Kidney (tissue), 13 donors: ENCODE measurements at regions not wholly inside any gene's neighbourhood (a gene's known extent, or its start where the extent isn't known, plus 50 kb on each side); places are given as distances from the start of the nearest gene placed in this dataset.

Experiments
- DNase-seq, 5 donors: peaks; one replicate each; pipeline ENCODE4 v3.0.0-alpha.2; 2013 to 2020
- FAIRE-seq: peaks from 2 replicates; lab custom pipeline; 2012; peaks lifted over from hg19 to GRCh38; lab: Jason Lieb, UNC
- H3K27ac ChIP-seq, 2 donors: one replicate each; pipeline ENCODE4 v1.7.0; 2013; ENCODE audit warnings: low read depth in 2 of 2, low read length in 2 of 2, inconsistent platforms in 1 of 2
- H3K27me3 ChIP-seq: one replicate; pipeline ENCODE4 v1.7.1; 2013; ENCODE audit warnings: low read length, inconsistent platforms; ENCODE audit not compliant: control insufficient read depth, insufficient read depth
- H3K36me3 ChIP-seq, 3 donors: one replicate each; pipeline versions ENCODE4 v1.7.0 to v1.7.1; 2013; ENCODE audit warnings: low read length in 3 of 3, control low read depth in 1 of 3, inconsistent platforms in 1 of 3; ENCODE audit not compliant: insufficient read depth in 3 of 3, control insufficient read depth in 2 of 3
- H3K4me1 ChIP-seq, 3 donors: one replicate each; pipeline versions ENCODE4 v1.7.0 to v1.7.1; 2013; ENCODE audit warnings: low read length in 3 of 3, inconsistent platforms in 1 of 3, low read depth in 1 of 3; ENCODE audit not compliant: control insufficient read depth in 2 of 3, insufficient read depth in 2 of 3
- H3K4me3 ChIP-seq, 3 donors: one replicate each; pipeline versions ENCODE4 v1.7.0 to v1.8.1; 2013; ENCODE audit warnings: low read length in 3 of 3, control low read depth in 1 of 3, inconsistent platforms in 1 of 3
- H3K9ac ChIP-seq, 3 donors: one replicate each; pipeline versions ENCODE4 v1.7.0 to v1.7.1; 2013; ENCODE audit warnings: low read length in 3 of 3, control low read depth in 1 of 3, inconsistent platforms in 1 of 3
- H3K9me3 ChIP-seq, 3 donors: one replicate each; pipeline versions ENCODE4 v1.7.0 to v1.7.1; 2013; ENCODE audit warnings: low read length in 3 of 3, control low read depth in 1 of 3, inconsistent platforms in 1 of 3; ENCODE audit not compliant: control insufficient read depth in 2 of 3, insufficient read depth in 1 of 3
- CTCF ChIP-seq: IDR thresholded peaks from 3 replicates; pipeline ENCODE4 v1.5.1; 2012; ENCODE audit warnings: mild to moderate bottlenecking, moderate library complexity, borderline replicate concordance; ENCODE audit not compliant: insufficient read depth; ENCODE audit errors: extremely low read depth
- intact Hi-C: fragments of 100-400 bp; cut with DNase I; formaldehyde crosslinking; loops from one replicate; pipeline ENCODE4 v1.11.1; 2022
- donor health status: control.
- donor health status: control.
- donor health status: control.
- donor health status: control.
- donor health status: control.
- donor health status: DM: yes; HTN: yes; CAD: no.
- donor health status: Normal renal cell carcinoma (clear cell type).

- H3K27ac ChIP-seq = no peak overlapping the region
- intact Hi-C loops = no loop called here
- H3K9ac ChIP-seq = no peak overlapping the region
- H3K36me3 ChIP-seq = no peaks in the 10 kb centered on the region
- no peak for DNase-seq
- H3K9me3 ChIP-seq = no peaks in the 10 kb centered on the region
- no peaks in the 10 kb centered on the region for H3K27me3 ChIP-seq
- no peak for TF ChIP-seq CTCF
- no peak overlapping the region for H3K4me3 ChIP-seq
- FAIRE-seq = no peak
- no peaks in the 10 kb centered on the region for H3K4me1 ChIP-seq
Observed at GRCh38 chr16:79390481-79391051, 210.0 kb downstream of the MAF start.

- no peaks in the 10 kb centered on the region for H3K4me1 ChIP-seq
- no peak overlapping the region for H3K4me3 ChIP-seq
- no peaks in the 10 kb centered on the region for H3K36me3 ChIP-seq
- intact Hi-C loops = no loop called here
- no peak overlapping the region for H3K9ac ChIP-seq
- no peak overlapping the region for H3K27ac ChIP-seq
- no peak for DNase-seq
- no peaks in the 10 kb centered on the region for H3K9me3 ChIP-seq
- FAIRE-seq = no peak
- H3K27me3 ChIP-seq = no peaks in the 10 kb centered on the region
- TF ChIP-seq CTCF = no peak
Observed at GRCh38 chr16:79388396-79388795, 212.1 kb downstream of the MAF start.

- FAIRE-seq (no peak), DNase-seq (no peak)
- Histone ChIP-seq H3K27ac (no peak overlapping the region), H3K36me3 (no peaks in the 10 kb centered on the region), H3K9ac (no peak overlapping the region), H3K4me3 (no peak overlapping the region), H3K27me3 (no peaks in the 10 kb centered on the region), H3K4me1 (no peaks in the 10 kb centered on the region), H3K9me3 (no peaks in the 10 kb centered on the region)
- TF ChIP-seq CTCF = no peak
- intact Hi-C loops = no loop called here
Observed at GRCh38 chr16:79386299-79386698, 214.2 kb downstream of the MAF start.

- Histone ChIP-seq H3K27ac (no peak overlapping the region), H3K9me3 (no peaks in the 10 kb centered on the region), H3K9ac (no peak overlapping the region), H3K27me3 (no peaks in the 10 kb centered on the region), H3K4me1 (no peaks in the 10 kb centered on the region), H3K4me3 (no peak overlapping the region), H3K36me3 (no peaks in the 10 kb centered on the region)
- no peak for FAIRE-seq
- intact Hi-C loops = no loop called here
- peak in 3 of 5 donors; percentile 14 to 49 (median 48) for DNase-seq
- TF ChIP-seq CTCF = no peak
Observed at GRCh38 chr16:79381603-79382042, 218.9 kb downstream of the MAF start.
